OCI-LY1 (cell line): ENCODE measurements at regions not wholly inside any gene's neighbourhood (a gene's known extent, or its start where the extent isn't known, plus 50 kb on each side); places are given as distances from the start of the nearest gene placed in this dataset.

Experiments
- H2AFZ ChIP-seq: fragments of 200-600 bp; sonication (generic), shearing (Covaris generic); 2 replicates; pipeline ENCODE4 v1.6.0; 2014; ENCODE audit warnings: antibody characterized with exemption, mild to moderate bottlenecking, low read length
- H3F3A ChIP-seq: fragments of 200-600 bp; sonication (generic), shearing (Covaris generic); 2 replicates; pipeline ENCODE4 v1.6.0; 2014; ENCODE audit warnings: mild to moderate bottlenecking, antibody characterized with exemption, low read length, moderate library complexity; ENCODE audit not compliant: insufficient read depth
- H3K27ac ChIP-seq: fragments of 200-600 bp; sonication (generic); 2 replicates; pipeline ENCODE4 v1.5.1; 2014; ENCODE audit warnings: low read length, mixed run types, mild to moderate bottlenecking, low read depth; ENCODE audit not compliant: poor library complexity, severe bottlenecking
- H3K27me3 ChIP-seq: fragments of 200-600 bp; sonication (generic); 2 replicates; pipeline ENCODE4 v1.6.0; 2014; ENCODE audit warnings: antibody characterized with exemption, mild to moderate bottlenecking, low read length, moderate library complexity; ENCODE audit not compliant: insufficient read depth
- H3K36me3 ChIP-seq: fragments of 200-600 bp; sonication (generic); 2 replicates; pipeline ENCODE4 v1.6.1; 2014; ENCODE audit warnings: mild to moderate bottlenecking, antibody characterized with exemption, low read length, moderate library complexity, mixed read lengths; ENCODE audit not compliant: insufficient read depth
- H3K4me1 ChIP-seq: fragments of 200-600 bp; sonication (generic); 2 replicates; pipeline ENCODE4 v1.5.1; 2014; ENCODE audit warnings: mild to moderate bottlenecking, low read length, moderate library complexity; ENCODE audit not compliant: insufficient read depth, severe bottlenecking
- H3K4me2 ChIP-seq: fragments of 200-600 bp; sonication (generic), shearing (Covaris generic); 2 replicates; pipeline ENCODE4 v1.6.1; 2014; ENCODE audit warnings: low read length
- H3K4me3 ChIP-seq: fragments of 200-600 bp; sonication (generic); 2 replicates; pipeline ENCODE4 v1.5.1; 2014; ENCODE audit warnings: low read length, low read depth, mild to moderate bottlenecking, mixed read lengths; ENCODE audit not compliant: poor library complexity, severe bottlenecking
- H3K79me2 ChIP-seq: fragments of 200-600 bp; shearing (Covaris generic); 2 replicates; pipeline ENCODE4 v1.6.1; 2016; ENCODE audit warnings: mixed run types, low read length, mixed read lengths; ENCODE audit not compliant: insufficient read depth
- H3K9ac ChIP-seq: fragments of 200-600 bp; sonication (generic), shearing (Covaris generic); 2 replicates; pipeline ENCODE4 v1.6.1; 2014; ENCODE audit warnings: mild to moderate bottlenecking, low read length, mixed read lengths
- H3K9me2 ChIP-seq: fragments of 200-600 bp; sonication (generic), shearing (Covaris generic); 2 replicates; pipeline ENCODE4 v1.6.1; 2014; ENCODE audit warnings: low read depth, mild to moderate bottlenecking, low read length, mixed read lengths
- H3K9me3 ChIP-seq: fragments of 200-600 bp; shearing (Covaris generic); 2 replicates; pipeline ENCODE4 v1.6.1; 2014; ENCODE audit warnings: low read length, mixed read lengths
- H4K20me1 ChIP-seq: fragments of 200-600 bp; sonication (generic), shearing (Covaris generic); 2 replicates; pipeline ENCODE4 v1.6.0; 2016; ENCODE audit warnings: mild to moderate bottlenecking, low read length; ENCODE audit not compliant: insufficient read depth
- CTCF ChIP-seq: fragments of 200-600 bp; sonication (generic), shearing (Covaris generic); IDR thresholded peaks from 2 replicates; pipeline ENCODE4 v1.5.1; 2017; ENCODE audit warnings: mild to moderate bottlenecking, antibody characterized with exemption, low read length, moderate library complexity, mixed read lengths
- EZH2 ChIP-seq: fragments of 200-600 bp; sonication (generic), shearing (Covaris generic); IDR thresholded peaks from 2 replicates; pipeline ENCODE4 v1.8.0; 2017; ENCODE audit warnings: borderline replicate concordance, mixed run types, mild to moderate bottlenecking, antibody characterized with exemption, low read length, moderate library complexity, mixed read lengths

- H3K9me3 ChIP-seq, result no peaks in the 10 kb centered on the region
- H3K9me2 ChIP-seq, result no peaks in the 10 kb centered on the region
- TF ChIP-seq EZH2 (no peak), CTCF (no peak)
- H3K4me3 ChIP-seq, result no peak overlapping the region
- no peaks in the 10 kb centered on the region for H3K36me3 ChIP-seq
- H4K20me1 ChIP-seq, result no peaks in the 10 kb centered on the region
- H3K9ac ChIP-seq, result no peak overlapping the region
- no peak overlapping the region for H3K27ac ChIP-seq
- no peaks in the 10 kb centered on the region for H3K4me1 ChIP-seq
- no peaks in the 10 kb centered on the region for H3K79me2 ChIP-seq
- H2AFZ ChIP-seq, result no peak overlapping the region
- no peaks in the 10 kb centered on the region for H3K27me3 ChIP-seq
- H3F3A ChIP-seq, result no peaks in the 10 kb centered on the region
- H3K4me2 ChIP-seq, result no peak overlapping the region
Measured at GRCh38 chr6:155709262-155709661, 253.6 kb upstream of the NOX3 start.

- H4K20me1 ChIP-seq, result no peaks in the 10 kb centered on the region
- no peaks in the 10 kb centered on the region for H3K9me2 ChIP-seq
- H3K27me3 ChIP-seq, result no peaks in the 10 kb centered on the region
- H3K27ac ChIP-seq, result no peak overlapping the region
- H3K9me3 ChIP-seq, result no peaks in the 10 kb centered on the region
- no peaks in the 10 kb centered on the region for H3K36me3 ChIP-seq
- no peak for TF ChIP-seq EZH2
- TF ChIP-seq CTCF, result no peak
- H3K4me3 ChIP-seq, result no peak overlapping the region
- no peaks in the 10 kb centered on the region for H3K79me2 ChIP-seq
- no peak overlapping the region for H3K9ac ChIP-seq
- no peak overlapping the region for H2AFZ ChIP-seq
- no peak overlapping the region for H3K4me2 ChIP-seq
- no peaks in the 10 kb centered on the region for H3K4me1 ChIP-seq
- no peaks in the 10 kb centered on the region for H3F3A ChIP-seq
Measured at GRCh38 chr6:155708100-155708499, 252.5 kb upstream of the NOX3 start.

- no peak overlapping the region for H3K27ac ChIP-seq
- no peak overlapping the region for H3K4me3 ChIP-seq
- H3K4me1 ChIP-seq, result no peaks in the 10 kb centered on the region
- no peaks in the 10 kb centered on the region for H3K9me2 ChIP-seq
- no peak overlapping the region for H3K4me2 ChIP-seq
- H2AFZ ChIP-seq, result no peak overlapping the region
- H3K36me3 ChIP-seq, result no peaks in the 10 kb centered on the region
- H3K79me2 ChIP-seq, result no peaks in the 10 kb centered on the region
- no peak overlapping the region for H3K9ac ChIP-seq
- no peaks in the 10 kb centered on the region for H3K27me3 ChIP-seq
- no peaks in the 10 kb centered on the region for H4K20me1 ChIP-seq
- no peaks in the 10 kb centered on the region for H3F3A ChIP-seq
- no peaks in the 10 kb centered on the region for H3K9me3 ChIP-seq
- TF ChIP-seq EZH2, result no peak
- TF ChIP-seq CTCF, result no peak
Measured at GRCh38 chr6:155706806-155707205, 251.2 kb upstream of the NOX3 start.
